ENCODE measurements at regions not wholly inside any gene's neighbourhood (a gene's known extent, or its start where the extent isn't known, plus 50 kb on each side); places are given as distances from the start of the nearest gene placed in this dataset.
A peak's percentile ranks its signal among the peaks of the same experiment; 100 is the strongest.

DNA sequence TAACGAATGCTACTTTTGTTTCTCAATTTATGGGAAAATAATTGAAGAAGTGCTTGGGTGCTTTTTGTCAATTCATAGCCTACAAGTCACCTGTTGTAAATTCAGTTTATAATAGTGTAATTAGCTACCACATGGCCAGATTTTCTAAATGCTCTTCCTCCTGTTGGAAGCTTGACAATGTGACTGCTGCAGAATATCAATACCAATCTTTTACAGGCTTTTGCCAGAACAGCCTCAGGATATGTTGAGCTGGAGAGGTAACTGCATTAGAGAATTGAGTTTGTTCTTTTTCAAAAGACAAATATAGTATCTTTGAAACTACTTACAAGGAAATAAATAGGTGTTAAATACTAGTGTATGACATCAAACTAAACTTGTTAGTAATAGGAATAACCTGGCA, 277.8 kb downstream of the POU4F1 start:
- DNase-seq = no peak

DNA sequence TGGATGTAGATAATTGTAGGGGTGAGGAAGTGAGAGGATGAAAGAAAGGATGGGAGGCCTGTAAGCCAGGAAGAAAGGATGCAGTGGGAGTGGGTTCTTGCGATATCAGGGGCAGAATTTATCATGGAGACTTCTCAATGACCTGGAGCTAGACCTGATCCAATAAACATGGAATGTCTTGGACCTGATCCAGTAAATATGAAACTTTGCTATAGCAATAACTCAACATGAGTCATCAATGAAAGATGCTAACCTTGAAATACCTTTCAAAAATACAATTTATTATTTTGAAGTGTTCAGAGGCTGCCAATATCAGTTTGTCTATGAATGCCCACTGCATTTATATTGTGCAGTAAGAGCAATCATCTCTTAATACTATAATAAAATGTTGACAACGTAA, 279.5 kb downstream of the POU4F1 start:
- no peak for DNase-seq

- DNase-seq = no peak
Observed at GRCh38 chr13:78323040-78323439, 280.3 kb downstream of the POU4F1 start.

DNA sequence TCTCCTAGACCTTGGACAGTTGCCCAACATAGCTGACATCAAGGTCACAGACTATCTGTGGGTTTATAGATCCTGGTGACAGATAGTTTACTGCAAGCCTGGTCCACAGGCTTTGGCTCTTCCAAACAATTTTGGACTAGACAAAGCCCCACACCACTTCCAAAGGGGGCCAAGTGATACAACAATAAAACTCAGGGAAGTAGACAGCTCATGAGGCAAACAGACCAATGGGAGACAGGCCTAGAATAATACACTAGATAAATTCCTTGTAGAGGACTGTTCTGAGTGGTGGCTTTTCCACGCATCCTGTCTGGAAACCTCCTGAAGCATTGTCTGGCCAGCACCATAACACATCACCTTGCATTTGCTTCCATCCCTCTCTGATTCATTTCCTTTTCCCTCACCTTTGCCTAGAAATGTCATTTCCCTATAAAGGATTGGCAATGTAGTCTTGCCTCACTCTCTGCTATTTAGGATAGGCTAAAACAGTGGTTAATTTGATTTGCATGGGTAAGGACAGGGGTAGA, 284.2 kb downstream of the POU4F1 start:
- DNase-seq = no peak

DNA sequence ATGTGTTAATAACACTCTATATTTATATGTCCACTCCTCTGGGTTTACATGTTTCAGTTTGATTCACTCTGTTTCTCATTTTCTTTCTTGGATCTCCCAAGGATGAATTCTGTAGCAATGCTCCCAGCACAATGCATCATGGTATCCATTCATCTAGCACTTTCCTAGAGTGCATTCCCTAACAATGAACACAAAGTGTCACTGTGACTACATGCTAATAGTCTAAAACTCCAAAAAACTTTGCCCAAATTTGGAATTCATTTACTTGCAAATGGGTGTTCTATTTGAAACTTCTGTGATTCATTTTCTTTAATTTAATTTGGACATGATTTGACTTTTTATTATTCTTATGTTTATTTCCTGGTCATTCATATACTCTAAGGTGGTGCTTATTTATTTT, 286.3 kb downstream of the POU4F1 start:
- peak; percentile 15 for DNase-seq

DNA sequence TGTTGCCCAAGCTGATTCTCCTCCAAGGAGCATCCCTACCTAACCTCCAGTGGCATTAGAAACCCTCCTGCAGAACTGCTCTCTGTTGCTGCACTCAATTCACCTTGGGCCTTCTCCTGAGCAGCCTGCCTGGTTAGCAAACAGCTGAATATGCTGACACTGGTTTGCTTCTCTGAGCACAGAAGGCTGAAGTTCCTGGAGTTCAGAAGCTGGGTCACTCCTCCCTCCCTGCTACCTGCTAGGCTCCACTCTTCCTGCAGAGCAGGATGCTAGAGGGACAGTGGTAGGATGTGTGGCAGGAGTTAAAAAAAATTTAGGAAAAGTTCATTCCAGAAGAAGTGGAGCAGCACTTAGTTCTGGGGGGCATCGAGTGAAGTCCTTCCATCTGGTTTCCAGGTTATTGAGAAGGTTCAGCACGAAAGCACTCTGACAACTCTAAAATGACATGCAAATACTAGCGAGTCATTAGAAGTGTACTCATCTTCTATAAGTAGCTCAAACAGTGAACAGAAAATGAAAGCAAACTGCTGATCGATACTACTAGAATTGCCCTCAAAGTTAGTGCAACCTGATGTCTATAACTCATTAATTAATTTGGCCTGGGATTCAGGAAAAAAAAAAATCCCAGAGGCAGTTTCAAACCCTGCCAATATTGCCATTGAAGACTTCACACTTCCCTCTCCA, 293.7 kb downstream of the POU4F1 start:
- no peak for DNase-seq

DNA sequence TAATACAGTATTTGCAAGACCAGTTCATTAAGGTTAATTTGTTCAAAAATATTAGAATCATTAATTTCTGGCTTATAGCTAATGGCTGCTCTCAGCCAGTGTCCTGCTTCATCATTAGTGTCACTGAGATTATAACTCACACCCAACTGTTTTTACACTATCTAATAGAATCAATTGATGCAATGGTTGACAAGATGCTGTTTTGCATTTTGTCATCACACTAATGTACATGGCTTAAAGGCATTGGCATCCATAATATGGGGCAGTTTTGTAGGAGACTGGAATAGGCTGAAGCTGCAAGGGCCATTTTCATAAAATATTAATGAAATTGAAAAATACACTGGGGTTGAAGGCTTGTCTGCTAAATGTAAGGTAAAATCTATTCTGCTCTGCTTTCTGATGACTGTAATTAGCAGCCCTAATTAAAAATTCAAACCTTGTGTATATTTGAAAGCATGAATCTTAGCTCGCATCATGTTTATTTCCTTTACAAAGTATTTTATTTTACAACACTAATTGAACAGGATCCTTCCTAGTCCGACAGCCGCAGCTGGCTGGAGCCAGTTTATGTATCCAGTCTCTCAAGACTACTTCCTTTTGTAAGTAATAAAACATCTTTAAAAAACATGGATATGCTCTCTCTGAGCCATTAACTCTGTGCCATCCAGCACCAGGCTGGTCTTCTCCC, 296.7 kb downstream of the POU4F1 start:
- DNase-seq = peak; percentile 14

GRCh38 chr13:78305171-78305570, 298.2 kb downstream of the POU4F1 start:
- peak; percentile 81 for DNase-seq

- no peak for DNase-seq
Observed at GRCh38 chr13:78299832-78300623, 303.3 kb downstream of the POU4F1 start.

GRCh38 chr13:78298657-78299056, 304.7 kb downstream of the POU4F1 start:
- no peak for DNase-seq

DNA sequence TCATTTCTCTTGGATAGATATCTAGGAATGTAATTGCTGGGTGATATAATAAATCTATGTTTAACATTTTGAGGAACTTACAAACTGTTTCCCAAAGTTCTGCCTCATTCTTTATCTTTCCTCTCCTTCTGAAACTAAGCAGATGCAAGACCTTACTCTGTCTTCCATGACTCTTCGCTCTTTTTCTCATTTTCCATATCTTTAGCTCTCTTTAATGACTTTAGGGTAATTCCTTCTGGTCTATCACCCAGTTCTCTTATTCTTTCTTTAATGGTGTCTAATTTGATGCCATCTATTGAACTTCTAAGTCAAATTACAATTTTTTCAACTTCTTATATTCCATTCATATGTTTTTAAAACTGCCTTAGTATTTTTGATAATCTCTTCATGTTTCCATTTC, 316.6 kb downstream of the POU4F1 start:
- no peak for DNase-seq

- no peak for DNase-seq
Observed at GRCh38 chr13:78265098-78265497, 338.3 kb downstream of the POU4F1 start.

GRCh38 chr13:78258304-78258703, 339.7 kb upstream of the EDNRB start:
- DNase-seq = no peak

- DNase-seq = no peak
Observed at GRCh38 chr13:78256484-78256883, 337.9 kb upstream of the EDNRB start.

DNA sequence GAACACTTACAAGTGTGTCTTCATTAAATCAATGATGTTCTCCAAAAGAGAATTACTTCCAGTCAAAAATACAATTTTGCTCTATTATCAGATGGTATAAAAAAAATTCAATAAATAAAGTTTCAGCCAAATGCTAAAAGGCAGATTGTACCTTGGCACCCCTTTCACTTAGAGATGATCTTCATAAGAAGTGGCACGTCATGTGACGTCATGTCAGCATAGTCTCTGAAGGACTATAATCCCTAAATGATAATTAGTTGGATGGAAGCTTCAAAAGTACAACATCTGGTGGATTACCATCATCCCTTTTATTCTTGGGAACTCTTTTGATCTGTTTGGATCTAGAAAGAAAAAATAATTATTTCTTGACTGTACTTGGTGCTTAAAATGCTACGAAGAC, 335.5 kb upstream of the EDNRB start:
- no peak for DNase-seq

DNA sequence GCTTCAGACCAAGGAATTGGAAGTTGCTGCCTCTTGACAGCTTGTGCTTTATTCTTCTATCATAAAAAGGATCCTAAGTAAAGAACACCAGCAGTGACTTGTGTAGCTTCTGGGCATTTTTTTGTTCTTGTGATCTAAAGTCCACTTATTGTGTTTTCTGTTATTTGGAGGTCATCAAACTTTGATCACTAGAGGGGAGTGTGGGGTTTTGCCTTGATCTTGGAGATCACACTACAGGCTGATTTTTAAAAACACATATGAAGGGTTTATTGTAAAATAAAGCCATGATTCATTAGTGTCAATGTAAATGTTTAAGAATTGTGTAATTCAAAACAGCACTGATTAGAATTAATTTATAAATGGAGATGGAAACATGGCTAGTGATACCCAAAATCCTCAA, 328.7 kb upstream of the EDNRB start:
- no peak for DNase-seq

GRCh38 chr13:78241278-78241919, 322.8 kb upstream of the EDNRB start:
- DNase-seq = peak; percentile 2

GRCh38 chr13:78239714-78240113, 321.1 kb upstream of the EDNRB start:
- DNase-seq = no peak

DNA sequence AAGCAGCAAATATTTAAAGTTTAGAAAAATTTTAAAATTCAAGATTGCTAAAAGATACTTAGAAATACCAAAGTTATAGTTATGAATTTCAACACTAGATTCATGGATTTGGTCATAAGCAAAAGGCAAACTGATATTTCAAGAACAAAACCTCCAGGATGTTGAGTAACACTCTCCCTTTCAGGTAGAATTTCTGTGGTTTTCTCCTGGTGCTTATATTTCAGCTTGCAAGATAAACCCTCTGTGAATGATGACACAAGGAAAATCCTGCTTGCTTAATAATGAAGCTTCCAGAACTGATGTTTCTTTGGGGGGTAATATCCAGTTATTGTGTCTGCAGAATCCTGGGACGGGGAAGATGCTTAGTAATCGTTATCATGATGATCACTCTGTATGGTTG, 320.3 kb upstream of the EDNRB start:
- no peak for DNase-seq

DNA sequence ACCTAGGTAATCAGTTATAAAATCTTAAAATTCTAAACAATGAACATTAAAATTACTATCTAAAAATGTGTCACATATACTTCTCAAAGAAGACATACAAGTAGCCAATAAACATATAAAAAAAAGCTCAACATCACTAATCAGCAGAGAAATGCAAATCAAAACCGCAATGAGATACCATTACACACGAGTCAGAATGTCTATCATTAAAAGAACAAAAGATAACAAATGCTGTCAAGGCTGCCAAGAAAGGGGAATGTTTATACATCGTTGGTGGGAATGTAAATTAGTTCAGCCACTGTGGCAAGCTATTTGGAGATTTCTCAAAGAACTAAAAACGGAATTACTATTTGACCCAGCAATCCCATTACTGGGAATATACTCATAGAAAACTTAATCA, 310.3 kb upstream of the EDNRB start:
- no peak for DNase-seq

- no peak for DNase-seq
Observed at GRCh38 chr13:78228211-78228610, 309.6 kb upstream of the EDNRB start.

- DNase-seq = no peak
Observed at GRCh38 chr13:78227709-78228108, 309.1 kb upstream of the EDNRB start.

All from hindlimb muscle (tissue), 1 donor.